Keratinocyte (primary cell): ENCODE measurements at regions not wholly inside any gene's neighbourhood (a gene's known extent, or its start where the extent isn't known, plus 50 kb on each side); places are given as distances from the start of the nearest gene placed in this dataset.

Source experiments
- DNase-seq: peaks from one replicate; pipeline ENCODE4 v3.0.0-alpha.2; 2011; ENCODE audit warnings: low read depth, missing footprints, low spot score
- FAIRE-seq: peaks from 2 replicates; lab custom pipeline; 2011; peaks lifted over from hg19 to GRCh38; lab: Jason Lieb, UNC
- H2AFZ ChIP-seq: 2 replicates; pipeline ENCODE4 v1.6.0; 2012; ENCODE audit warnings: low read length, control low read depth, inconsistent platforms; ENCODE audit not compliant: control insufficient read depth
- H3K27ac ChIP-seq: 2 replicates; pipeline ENCODE4 v1.5.1; 2011; ENCODE audit warnings: low read length; ENCODE audit not compliant: control insufficient read depth, insufficient read depth
- H3K27me3 ChIP-seq: 3 replicates; pipeline ENCODE4 v1.6.0; 2011; ENCODE audit warnings: low read length; ENCODE audit not compliant: control insufficient read depth, insufficient read depth; ENCODE audit errors: extremely low read depth
- H3K36me3 ChIP-seq, 2 experiments: 2 replicates in 1 of 2; 3 replicates in 1 of 2; pipeline ENCODE4 v1.5.1; 2011; ENCODE audit warnings: low read length in 2 of 2, mild to moderate bottlenecking in 1 of 2; ENCODE audit not compliant: control insufficient read depth in 2 of 2, insufficient read depth in 2 of 2; ENCODE audit errors: extremely low read depth in 1 of 2
- H3K4me1 ChIP-seq: 3 replicates; pipeline ENCODE4 v1.5.1; 2011; ENCODE audit warnings: low read length; ENCODE audit not compliant: control insufficient read depth, insufficient read depth; ENCODE audit errors: extremely low read depth
- H3K4me2 ChIP-seq: 3 replicates; pipeline ENCODE4 v1.6.0; 2011; ENCODE audit warnings: low read depth, low read length; ENCODE audit not compliant: control insufficient read depth, insufficient read depth; ENCODE audit errors: extremely low read depth
- H3K4me3 ChIP-seq, 3 experiments: fragments of 200-600 bp in 1 of 3; sonication (generic) in 1 of 3; 2 replicates in 2 of 3; 3 replicates in 1 of 3; pipeline ENCODE4 v1.5.1; 2011 to 2016; ENCODE audit warnings: low read length in 3 of 3, mild to moderate bottlenecking in 3 of 3, control low read depth in 2 of 3, inconsistent platforms in 1 of 3, low read depth in 1 of 3, mixed read lengths in 1 of 3, mixed run types in 1 of 3, moderate library complexity in 1 of 3; ENCODE audit not compliant: control insufficient read depth in 2 of 3, insufficient read depth in 2 of 3; ENCODE audit errors: extremely low read depth in 1 of 3
- H3K79me2 ChIP-seq: 2 replicates; pipeline ENCODE4 v1.6.0; 2012; ENCODE audit warnings: low read length; ENCODE audit not compliant: control insufficient read depth, insufficient read depth
- H3K9ac ChIP-seq: 3 replicates; pipeline ENCODE4 v1.6.0; 2011; ENCODE audit warnings: low read length; ENCODE audit not compliant: control insufficient read depth, insufficient read depth; ENCODE audit errors: extremely low read depth
- H3K9me1 ChIP-seq: 3 replicates; pipeline ENCODE4 v1.6.0; 2011; ENCODE audit warnings: low read length; ENCODE audit not compliant: control insufficient read depth, insufficient read depth; ENCODE audit errors: extremely low read depth
- H3K9me3 ChIP-seq: 2 replicates; pipeline ENCODE4 v1.5.1; 2012; ENCODE audit warnings: low read depth, low read length; ENCODE audit not compliant: control insufficient read depth
- H4K20me1 ChIP-seq: 3 replicates; pipeline ENCODE4 v1.6.0; 2011; ENCODE audit warnings: low read length; ENCODE audit not compliant: control insufficient read depth, insufficient read depth; ENCODE audit errors: extremely low read depth
- EZH2 ChIP-seq: IDR thresholded peaks from one replicate; pipeline ENCODE4 v1.6.1; 2012; ENCODE audit warnings: inconsistent platforms, mild to moderate bottlenecking, low read length, moderate library complexity
- dilution Hi-C: fragments of 300-500 bp; cut with MboI; formaldehyde crosslinking; loops from one replicate; pipeline ENCODE4 v1.7.0; 2020; ENCODE audit warnings: low sequenced_read_pairs; ENCODE audit not compliant: extremely low pct_ligation_motif_present
- TF ChIP-seq, protein P1 (sequence below), 3 experiments: IDR thresholded peaks in 1 of 3; conservative IDR thresholded peaks in 1 of 3; optimal IDR thresholded peaks in 1 of 3; 2 replicates in 2 of 3; 3 replicates in 1 of 3; pipeline versions ENCODE3 to v1.5.1; 2011; ENCODE audit warnings: low read length in 3 of 3, mild to moderate bottlenecking in 3 of 3, moderate library complexity in 2 of 3, control low read depth in 1 of 3, inconsistent platforms in 1 of 3; ENCODE audit not compliant: insufficient read depth in 2 of 3; ENCODE audit errors: extremely low read depth in 1 of 3

- Histone ChIP-seq H3K9me3 (no peaks in the 10 kb centered on the region), H3K9ac (no peak overlapping the region), H3K4me3 (no peak overlapping the region), H3K4me1 (no peaks in the 10 kb centered on the region), H3K4me2 (no peak overlapping the region), H3K27me3 (no peaks in the 10 kb centered on the region), H3K9me1 (no peaks in the 10 kb centered on the region), H3K36me3 (no peaks in the 10 kb centered on the region), H2AFZ (no peak overlapping the region), H3K27ac (no peak overlapping the region), H3K79me2 (no peaks in the 10 kb centered on the region), H4K20me1 (no peaks in the 10 kb centered on the region)
- no peak for DNase-seq
- TF ChIP-seq, protein P1, sequence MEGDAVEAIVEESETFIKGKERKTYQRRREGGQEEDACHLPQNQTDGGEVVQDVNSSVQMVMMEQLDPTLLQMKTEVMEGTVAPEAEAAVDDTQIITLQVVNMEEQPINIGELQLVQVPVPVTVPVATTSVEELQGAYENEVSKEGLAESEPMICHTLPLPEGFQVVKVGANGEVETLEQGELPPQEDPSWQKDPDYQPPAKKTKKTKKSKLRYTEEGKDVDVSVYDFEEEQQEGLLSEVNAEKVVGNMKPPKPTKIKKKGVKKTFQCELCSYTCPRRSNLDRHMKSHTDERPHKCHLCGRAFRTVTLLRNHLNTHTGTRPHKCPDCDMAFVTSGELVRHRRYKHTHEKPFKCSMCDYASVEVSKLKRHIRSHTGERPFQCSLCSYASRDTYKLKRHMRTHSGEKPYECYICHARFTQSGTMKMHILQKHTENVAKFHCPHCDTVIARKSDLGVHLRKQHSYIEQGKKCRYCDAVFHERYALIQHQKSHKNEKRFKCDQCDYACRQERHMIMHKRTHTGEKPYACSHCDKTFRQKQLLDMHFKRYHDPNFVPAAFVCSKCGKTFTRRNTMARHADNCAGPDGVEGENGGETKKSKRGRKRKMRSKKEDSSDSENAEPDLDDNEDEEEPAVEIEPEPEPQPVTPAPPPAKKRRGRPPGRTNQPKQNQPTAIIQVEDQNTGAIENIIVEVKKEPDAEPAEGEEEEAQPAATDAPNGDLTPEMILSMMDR (optimal IDR thresholded peaks at IDR 0.05 in 1 of 3, IDR thresholded peaks at IDR 0.05 in 1 of 3, conservative IDR thresholded peaks at IDR 0.05 in 1 of 3; ENCODE audit: extremely low read depth in 1 of 3, insufficient read depth in 2 of 3, low read length in 3 of 3) = no peak
- TF ChIP-seq EZH2 = no peak
- no peak for FAIRE-seq
- dilution Hi-C loops = no loop called here
These were observed 108.7 kb upstream of the ALDH1A3 start for GRCh38 chr15:100770661-100771584.

DNA sequence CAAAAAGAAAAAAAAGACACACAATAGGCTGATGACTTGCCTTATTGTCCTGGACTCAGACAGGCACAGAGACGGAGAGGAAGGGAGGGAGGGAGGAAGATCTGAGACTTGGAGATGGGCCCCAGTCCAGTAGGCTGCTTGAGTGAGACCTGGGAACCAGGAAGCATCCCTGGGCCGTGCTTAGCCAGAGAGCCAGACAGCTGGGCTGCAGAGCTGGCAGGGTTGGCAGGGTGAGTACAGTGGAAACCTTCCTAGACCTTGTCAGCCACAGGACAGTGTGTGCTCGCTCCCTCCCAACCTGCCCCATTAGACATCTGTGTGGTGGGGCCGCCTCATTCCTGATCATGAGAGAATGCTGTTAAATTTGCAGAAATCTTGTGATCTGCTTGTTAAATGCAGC is 107.9 kb upstream of the ALDH1A3 start:
- TF ChIP-seq, protein P1 (optimal IDR thresholded peaks at IDR 0.05 in 1 of 3, IDR thresholded peaks at IDR 0.05 in 1 of 3, conservative IDR thresholded peaks at IDR 0.05 in 1 of 3; ENCODE audit: extremely low read depth in 1 of 3, insufficient read depth in 2 of 3, low read length in 3 of 3) = no peak
- no peak for TF ChIP-seq EZH2
- DNase-seq = no peak
- Histone ChIP-seq H3K36me3 (no peaks in the 10 kb centered on the region), H3K79me2 (no peaks in the 10 kb centered on the region), H3K4me3 (no peak overlapping the region), H3K4me1 (no peaks in the 10 kb centered on the region), H2AFZ (no peak overlapping the region), H4K20me1 (no peaks in the 10 kb centered on the region), H3K4me2 (no peak overlapping the region), H3K9me1 (no peaks in the 10 kb centered on the region), H3K9ac (no peak overlapping the region), H3K27ac (no peak overlapping the region), H3K27me3 (no peaks in the 10 kb centered on the region), H3K9me3 (no peaks in the 10 kb centered on the region)
- FAIRE-seq = no peak
- dilution Hi-C loops = no loop called here
